ENCODE measurements at regions not wholly inside any gene's neighbourhood (a gene's known extent, or its start where the extent isn't known, plus 50 kb on each side); places are given as distances from the start of the nearest gene placed in this dataset.

- peak; percentile 5; the same call in 1 of the 2 replicates for TF ChIP-seq CTCF (conservative IDR thresholded peaks at IDR 0.05)
- no peak for TF ChIP-seq ZFX (IDR thresholded peaks at IDR 0.05)
These were observed 75.0 kb upstream of the HECTD2 start for GRCh38 chr10:91335147-91335546.

All from C4-2B (cell line).